HepG2 (cell line): ENCODE measurements at regions not wholly inside any gene's neighbourhood (a gene's known extent, or its start where the extent isn't known, plus 50 kb on each side); places are given as distances from the start of the nearest gene placed in this dataset.

Source experiments
- ATAC-seq: fragments of 200-7000 bp; cut with Tn5 transposase; 3 replicates; pipeline ENCODE4 v1.9.1; 2020; ENCODE audit warnings: mild to moderate bottlenecking, moderate library complexity
- BruUV-seq: library from RNA; stranded (reverse); fragments of 400-500 nt; replicated peaks from 2 replicates; lab custom pipeline; 2021; lab: Mats Ljungman, UMichigan
- CTCF ChIA-PET: fragments of 300-600 bp; formaldehyde crosslinking; extraction: SDS; loops from one replicate; lab custom pipeline; 2021; ENCODE audit warnings: low total read pairs, inconsistent platforms, low intra/inter-chr PET ratio; lab: Yijun Ruan, JAX
- POLR2A ChIA-PET: fragments of 350-600 bp; sonication (Branson Sonifier 250); formaldehyde crosslinking; loops from one replicate; lab custom pipeline; 2020; ENCODE audit warnings: antibody characterized with exemption, inconsistent platforms; lab: Yijun Ruan, JAX
- DNase-seq: peaks from one replicate; pipeline ENCODE4 v3.0.0-alpha.2; 2015; ENCODE audit warnings: low spot score
- FAIRE-seq: peaks from 3 replicates; lab custom pipeline; 2011; peaks lifted over from hg19 to GRCh38; lab: Jason Lieb, UNC
- H2AFZ ChIP-seq: one replicate; pipeline ENCODE4 v1.6.1; 2011; ENCODE audit warnings: low read length, inconsistent platforms
- H3K27ac ChIP-seq: fragments of 300-600 bp; 3 replicates; pipeline ENCODE4 v1.8.0; 2011; ENCODE audit warnings: mixed run types, mild to moderate bottlenecking, mixed read lengths, low read length, inconsistent platforms; ENCODE audit not compliant: insufficient read depth; ENCODE audit errors: extremely low read length
- H3K27me3 ChIP-seq, 2 experiments: fragments of 200-600 bp in 1 of 2; 2 replicates in 1 of 2; 3 replicates in 1 of 2; pipeline versions ENCODE4 v1.6.0 to v1.8.0; 2011; ENCODE audit warnings: low read length in 2 of 2, mild to moderate bottlenecking in 2 of 2, moderate library complexity in 2 of 2, inconsistent platforms in 1 of 2; ENCODE audit not compliant: insufficient read depth in 2 of 2, control insufficient read depth in 1 of 2
- H3K36me3 ChIP-seq, 2 experiments: fragments of 200-600 bp in 1 of 2; replicated peaks in 1 of 2; 2 replicates in 1 of 2; 3 replicates in 1 of 2; pipeline versions ENCODE4 v1.5.1 to v1.8.0; 2011; ENCODE audit warnings: low read length in 2 of 2, inconsistent platforms in 1 of 2; ENCODE audit not compliant: insufficient read depth in 2 of 2, control insufficient read depth in 1 of 2
- H3K4me1 ChIP-seq: 2 replicates; pipeline ENCODE4 v1.5.1; 2012; ENCODE audit warnings: low read length, inconsistent platforms; ENCODE audit not compliant: insufficient read depth
- H3K4me2 ChIP-seq: 2 replicates; pipeline ENCODE4 v1.6.0; 2011; ENCODE audit warnings: low read depth, low read length, inconsistent platforms
- H3K4me3 ChIP-seq, 3 experiments: fragments of 200-600 bp in 1 of 3; sonication (generic), shearing (Covaris generic) in 1 of 3; replicated peaks in 1 of 3; 2 replicates each; pipeline ENCODE4 v1.5.1; 2011 to 2016; ENCODE audit warnings: low read length in 3 of 3, inconsistent platforms in 2 of 3, low read depth in 2 of 3, mild to moderate bottlenecking in 2 of 3, control low read depth in 1 of 3, mixed read lengths in 1 of 3; ENCODE audit not compliant: insufficient read depth in 1 of 3
- H3K79me2 ChIP-seq: one replicate; pipeline ENCODE4 v1.6.1; 2011; ENCODE audit warnings: low read length, inconsistent platforms; ENCODE audit not compliant: insufficient read depth
- H3K9ac ChIP-seq: 2 replicates; pipeline ENCODE4 v1.6.0; 2011; ENCODE audit warnings: mild to moderate bottlenecking, low read depth, low read length, inconsistent platforms; ENCODE audit not compliant: insufficient read depth
- H3K9me3 ChIP-seq: 2 replicates; pipeline ENCODE4 v1.5.1; 2012; ENCODE audit warnings: mild to moderate bottlenecking, low read length
- H4K20me1 ChIP-seq: 2 replicates; pipeline ENCODE4 v1.6.0; 2011; ENCODE audit warnings: inconsistent platforms, mild to moderate bottlenecking, low read length, moderate library complexity; ENCODE audit not compliant: insufficient read depth
- ARID2 ChIP-seq: sonication (generic); formaldehyde crosslinking; IDR thresholded peaks from 2 replicates; pipeline ENCODE4 v1.8.1; 2022; ENCODE audit warnings: mild to moderate bottlenecking, missing genetic modification reagents, borderline replicate concordance
- JARID2 ChIP-seq: sonication (generic); formaldehyde crosslinking; IDR thresholded peaks from 2 replicates; pipeline ENCODE4 v1.8.1; 2023; ENCODE audit warnings: missing genetic modification reagents, inconsistent platforms; ENCODE audit not compliant: insufficient replicate concordance
- MYNN ChIP-seq: sonication (generic); formaldehyde crosslinking; IDR thresholded peaks from 2 replicates; pipeline ENCODE4 v1.4.0; 2020; ENCODE audit warnings: mild to moderate bottlenecking, low read depth, missing genetic modification reagents
- NFIB ChIP-seq: sonication (generic); formaldehyde crosslinking; IDR thresholded peaks from 2 replicates; pipeline ENCODE4 v1.9.0; 2021; ENCODE audit warnings: missing genetic modification reagents, mild to moderate bottlenecking, borderline replicate concordance
- PCBP2 ChIP-seq: fragments of 200-400 bp; formaldehyde crosslinking; optimal IDR thresholded peaks from 2 replicates; pipeline ENCODE3; 2018; ENCODE audit warnings: low read length, low read depth; ENCODE audit not compliant: poor library complexity, severe bottlenecking
- ZBTB46 ChIP-seq: sonication (generic); formaldehyde crosslinking; IDR thresholded peaks from 2 replicates; pipeline ENCODE4 v1.4.0; 2020; ENCODE audit warnings: mild to moderate bottlenecking, missing genetic modification reagents, borderline replicate concordance
- ZNF20 ChIP-seq: sonication (generic); formaldehyde crosslinking; IDR thresholded peaks from 2 replicates; pipeline ENCODE4 v1.4.0; 2020; ENCODE audit warnings: mild to moderate bottlenecking, moderate library complexity, missing genetic modification reagents
- ZNF292 ChIP-seq: sonication (generic); formaldehyde crosslinking; IDR thresholded peaks from 2 replicates; pipeline ENCODE4 v1.8.1; 2022; ENCODE audit warnings: mild to moderate bottlenecking, low read depth, missing genetic modification reagents, borderline replicate concordance
- WGBS: methylation state at CpG from one replicate; pipeline ENCODE4 v1.1.6; 2017; ENCODE audit warnings: low lambda C conversion rate; 5-methylcytosine and 5-hydroxymethylcytosine counted together
- in situ Hi-C: cut with HindIII; loops from 2 replicates; pipeline ENCODE4 v1.10.0; 2017; ENCODE audit warnings: low pct_unique_long_range_greater_than_20kb; ENCODE audit not compliant: extremely low pct_ligation_motif_present
- intact Hi-C: fragments of 100-400 bp; cut with micrococcal nuclease; formaldehyde crosslinking; loops from one replicate; pipeline ENCODE4 v1.10.0; 2022; ENCODE audit not compliant: unreplicated experiment
- TF ChIP-seq, protein P1 (sequence below): sonication (generic); formaldehyde crosslinking; IDR thresholded peaks from 2 replicates; pipeline ENCODE4 v1.4.0; 2020; ENCODE audit warnings: missing genetic modification reagents
- TF ChIP-seq, protein P2 (sequence below): sonication (generic); formaldehyde crosslinking; IDR thresholded peaks from 2 replicates; pipeline ENCODE4 v1.5.1; 2020; ENCODE audit warnings: mild to moderate bottlenecking, missing genetic modification reagents, borderline replicate concordance
- TF ChIP-seq, protein P3 (sequence below): sonication (generic); formaldehyde crosslinking; IDR thresholded peaks from 2 replicates; pipeline ENCODE4 v1.5.1; 2020; ENCODE audit warnings: missing genetic modification reagents, mild to moderate bottlenecking, borderline replicate concordance

DNA sequence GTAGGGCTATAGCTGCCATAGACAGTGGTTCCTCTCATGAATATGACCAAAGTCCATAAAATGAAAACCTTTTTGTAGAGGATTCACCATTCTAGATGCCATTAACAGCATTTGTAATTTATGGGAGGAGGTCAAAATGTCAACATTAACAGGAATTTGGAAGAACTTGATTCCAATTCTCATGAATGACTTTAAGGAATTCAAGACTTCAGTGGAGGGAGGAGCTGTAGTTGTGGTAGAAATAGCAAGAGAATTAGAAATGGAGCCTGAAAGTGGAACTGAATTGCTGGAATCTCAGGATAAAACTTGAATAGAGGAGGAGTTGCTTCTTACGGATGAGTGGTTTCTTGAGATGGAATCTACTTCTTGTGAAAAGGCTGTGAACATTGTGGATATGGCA, 65.4 kb upstream of the ESRRG start:
- in situ Hi-C loops = no loop called here
- 97% methylated on average over 1 of the region's 1 CpG for WGBS
- H2AFZ ChIP-seq = no peak overlapping the region
- no peak overlapping the region for H3K4me2 ChIP-seq
- TF ChIP-seq ARID2 (CRISPR knock-in tag) = no peak
- TF ChIP-seq PCBP2 = no peak
- no peak for TF ChIP-seq JARID2
- TF ChIP-seq ZNF20 (CRISPR knock-in tag) = no peak
- TF ChIP-seq, protein P1, sequence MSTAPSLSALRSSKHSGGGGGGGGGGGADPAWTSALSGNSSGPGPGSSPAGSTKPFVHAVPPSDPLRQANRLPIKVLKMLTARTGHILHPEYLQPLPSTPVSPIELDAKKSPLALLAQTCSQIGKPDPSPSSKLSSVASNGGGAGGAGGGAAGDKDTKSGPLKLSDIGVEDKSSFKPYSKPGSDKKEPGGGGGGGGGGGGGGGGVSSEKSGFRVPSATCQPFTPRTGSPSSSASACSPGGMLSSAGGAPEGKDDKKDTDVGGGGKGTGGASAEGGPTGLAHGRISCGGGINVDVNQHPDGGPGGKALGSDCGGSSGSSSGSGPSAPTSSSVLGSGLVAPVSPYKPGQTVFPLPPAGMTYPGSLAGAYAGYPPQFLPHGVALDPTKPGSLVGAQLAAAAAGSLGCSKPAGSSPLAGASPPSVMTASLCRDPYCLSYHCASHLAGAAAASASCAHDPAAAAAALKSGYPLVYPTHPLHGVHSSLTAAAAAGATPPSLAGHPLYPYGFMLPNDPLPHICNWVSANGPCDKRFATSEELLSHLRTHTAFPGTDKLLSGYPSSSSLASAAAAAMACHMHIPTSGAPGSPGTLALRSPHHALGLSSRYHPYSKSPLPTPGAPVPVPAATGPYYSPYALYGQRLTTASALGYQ (CRISPR knock-in tag) = no peak
- TF ChIP-seq ZNF292 (CRISPR knock-in tag) = no peak
- H3K27me3 ChIP-seq = no peaks in the 10 kb centered on the region
- H3K9ac ChIP-seq = no peak overlapping the region
- H3K36me3 ChIP-seq = no peaks in the 10 kb centered on the region
- ChIA-PET POLR2A (no interaction called here), CTCF (no interaction called here)
- DNase-seq (no peak), FAIRE-seq (no peak), ATAC-seq (no peak)
- no peaks in the 10 kb centered on the region for H3K9me3 ChIP-seq
- H3K4me3 ChIP-seq = no peak overlapping the region
- intact Hi-C loops = no loop called here
- no peaks in the 10 kb centered on the region for H4K20me1 ChIP-seq
- H3K4me1 ChIP-seq = no peaks in the 10 kb centered on the region
- H3K27ac ChIP-seq = no peak overlapping the region
- no TSS peak for BruUV-seq
- H3K79me2 ChIP-seq = no peaks in the 10 kb centered on the region

- Histone ChIP-seq H3K27ac (no peak overlapping the region), H4K20me1 (no peaks in the 10 kb centered on the region), H3K79me2 (no peaks in the 10 kb centered on the region), H2AFZ (no peak overlapping the region), H3K36me3 (no peaks in the 10 kb centered on the region), H3K9ac (no peak overlapping the region), H3K9me3 (no peaks in the 10 kb centered on the region), H3K4me3 (no peak overlapping the region), H3K27me3 (no peaks in the 10 kb centered on the region), H3K4me2 (no peak overlapping the region), H3K4me1 (no peaks in the 10 kb centered on the region)
- no peak for FAIRE-seq
- WGBS = 47% methylated on average over 4 of the region's 4 CpGs
- POLR2A ChIA-PET = no interaction called here
- intact Hi-C loops = no loop called here
- CTCF ChIA-PET = no interaction called here
- in situ Hi-C loops = no loop called here
- no TSS peak for BruUV-seq
- ATAC-seq = no peak
- DNase-seq = no peak
- TF ChIP-seq MYNN (CRISPR knock-in tag) = no peak
- no peak for TF ChIP-seq NFIB (CRISPR knock-in tag)
- TF ChIP-seq, protein P2, sequence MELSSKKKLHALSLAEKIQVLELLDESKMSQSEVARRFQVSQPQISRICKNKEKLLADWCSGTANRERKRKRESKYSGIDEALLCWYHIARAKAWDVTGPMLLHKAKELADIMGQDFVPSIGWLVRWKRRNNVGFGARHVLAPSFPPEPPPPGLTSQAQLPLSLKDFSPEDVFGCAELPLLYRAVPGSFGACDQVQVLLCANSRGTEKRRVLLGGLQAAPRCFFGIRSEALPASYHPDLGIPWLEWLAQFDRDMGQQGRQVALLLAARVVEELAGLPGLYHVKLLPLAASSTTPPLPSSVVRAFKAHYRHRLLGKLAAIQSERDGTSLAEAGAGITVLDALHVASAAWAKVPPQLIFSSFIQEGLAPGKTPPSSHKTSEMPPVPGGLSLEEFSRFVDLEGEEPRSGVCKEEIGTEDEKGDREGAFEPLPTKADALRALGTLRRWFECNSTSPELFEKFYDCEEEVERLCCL (CRISPR knock-in tag) = no peak
- TF ChIP-seq ZBTB46 (CRISPR knock-in tag) = no peak
- TF ChIP-seq, protein P3, sequence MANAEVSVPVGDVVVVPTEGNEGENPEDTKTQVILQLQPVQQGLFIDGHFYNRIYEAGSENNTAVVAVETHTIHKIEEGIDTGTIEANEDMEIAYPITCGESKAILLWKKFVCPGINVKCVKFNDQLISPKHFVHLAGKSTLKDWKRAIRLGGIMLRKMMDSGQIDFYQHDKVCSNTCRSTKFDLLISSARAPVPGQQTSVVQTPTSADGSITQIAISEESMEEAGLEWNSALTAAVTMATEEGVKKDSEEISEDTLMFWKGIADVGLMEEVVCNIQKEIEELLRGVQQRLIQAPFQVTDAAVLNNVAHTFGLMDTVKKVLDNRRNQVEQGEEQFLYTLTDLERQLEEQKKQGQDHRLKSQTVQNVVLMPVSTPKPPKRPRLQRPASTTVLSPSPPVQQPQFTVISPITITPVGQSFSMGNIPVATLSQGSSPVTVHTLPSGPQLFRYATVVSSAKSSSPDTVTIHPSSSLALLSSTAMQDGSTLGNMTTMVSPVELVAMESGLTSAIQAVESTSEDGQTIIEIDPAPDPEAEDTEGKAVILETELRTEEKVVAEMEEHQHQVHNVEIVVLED (CRISPR knock-in tag) = no peak
Observed at GRCh38 chr1:216785737-216786136, 62.5 kb upstream of the ESRRG start.
